Body of pancreas (tissue), 4 donors: ENCODE measurements at regions not wholly inside any gene's neighbourhood (a gene's known extent, or its start where the extent isn't known, plus 50 kb on each side); places are given as distances from the start of the nearest gene placed in this dataset.

Experiments used
- POLR2A ChIP-seq, 3 donors: fragments of 450-650 bp; IDR thresholded peaks; one replicate each; pipeline ENCODE4 v1.6.1; 2016; ENCODE audit warnings: antibody characterized with exemption in 3 of 3, mild to moderate bottlenecking in 2 of 3
- TF ChIP-seq, protein P1 (sequence below), 7 experiments: fragments of 450-650 bp in 4 of 7; fragments of 200-600 bp in 3 of 7; sonication (generic) in 3 of 7; IDR thresholded peaks; one replicate each; pipeline ENCODE4 v1.5.1; 2016 to 2019; ENCODE audit warnings: antibody characterized with exemption in 7 of 7

DNA sequence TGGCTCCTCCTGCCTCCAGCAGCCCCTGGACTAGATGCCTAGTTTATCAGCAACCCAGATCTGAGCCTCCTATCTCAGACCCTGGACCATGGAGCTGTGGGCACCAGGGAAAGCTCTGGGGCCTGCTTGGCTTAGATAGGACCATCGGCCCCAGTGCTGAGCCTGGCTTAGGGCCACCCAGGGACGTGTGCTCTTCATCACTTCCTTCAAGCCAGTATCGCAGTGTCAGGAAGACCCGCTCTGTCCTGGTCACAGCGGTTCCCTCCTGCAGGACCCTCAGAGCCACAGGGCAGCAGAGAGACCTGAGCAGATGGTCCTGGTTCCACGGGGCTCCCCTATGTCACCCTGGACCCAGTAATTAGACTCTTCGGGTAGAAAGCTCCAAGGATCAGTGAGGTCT, 105.7 kb upstream of the FAM20C start:
- TF ChIP-seq, protein P1, sequence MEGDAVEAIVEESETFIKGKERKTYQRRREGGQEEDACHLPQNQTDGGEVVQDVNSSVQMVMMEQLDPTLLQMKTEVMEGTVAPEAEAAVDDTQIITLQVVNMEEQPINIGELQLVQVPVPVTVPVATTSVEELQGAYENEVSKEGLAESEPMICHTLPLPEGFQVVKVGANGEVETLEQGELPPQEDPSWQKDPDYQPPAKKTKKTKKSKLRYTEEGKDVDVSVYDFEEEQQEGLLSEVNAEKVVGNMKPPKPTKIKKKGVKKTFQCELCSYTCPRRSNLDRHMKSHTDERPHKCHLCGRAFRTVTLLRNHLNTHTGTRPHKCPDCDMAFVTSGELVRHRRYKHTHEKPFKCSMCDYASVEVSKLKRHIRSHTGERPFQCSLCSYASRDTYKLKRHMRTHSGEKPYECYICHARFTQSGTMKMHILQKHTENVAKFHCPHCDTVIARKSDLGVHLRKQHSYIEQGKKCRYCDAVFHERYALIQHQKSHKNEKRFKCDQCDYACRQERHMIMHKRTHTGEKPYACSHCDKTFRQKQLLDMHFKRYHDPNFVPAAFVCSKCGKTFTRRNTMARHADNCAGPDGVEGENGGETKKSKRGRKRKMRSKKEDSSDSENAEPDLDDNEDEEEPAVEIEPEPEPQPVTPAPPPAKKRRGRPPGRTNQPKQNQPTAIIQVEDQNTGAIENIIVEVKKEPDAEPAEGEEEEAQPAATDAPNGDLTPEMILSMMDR (IDR thresholded peaks at IDR 0.05) = no peak
- no peak for TF ChIP-seq POLR2A (IDR thresholded peaks at IDR 0.05)
